Endodermal cell (in vitro differentiated cells): ENCODE measurements at regions not wholly inside any gene's neighbourhood (a gene's known extent, or its start where the extent isn't known, plus 50 kb on each side); places are given as distances from the start of the nearest gene placed in this dataset.

Experiments
- DNase-seq: peaks from one replicate; pipeline ENCODE4 v3.0.0-alpha.2; 2017
- H3K27ac ChIP-seq: 2 replicates; pipeline ENCODE4 v1.5.1; 2013; ENCODE audit warnings: mild to moderate bottlenecking, low read depth, low read length, moderate library complexity
- H3K27me3 ChIP-seq: 2 replicates; pipeline ENCODE4 v1.6.1; 2013; ENCODE audit warnings: mild to moderate bottlenecking, low read length, moderate library complexity; ENCODE audit not compliant: insufficient read depth, control insufficient read depth, poor library complexity, severe bottlenecking
- H3K36me3 ChIP-seq: 2 replicates; pipeline ENCODE4 v1.7.0; 2013; ENCODE audit warnings: mild to moderate bottlenecking, low read length, moderate library complexity; ENCODE audit not compliant: control insufficient read depth, insufficient read depth
- H3K4me1 ChIP-seq: one replicate; pipeline ENCODE4 v1.7.0; 2013; ENCODE audit warnings: low read length; ENCODE audit not compliant: control insufficient read depth, insufficient read depth
- H3K4me3 ChIP-seq: 2 replicates; pipeline ENCODE4 v1.5.1; 2013; ENCODE audit warnings: mild to moderate bottlenecking, low read length, moderate library complexity
- H3K9ac ChIP-seq: 2 replicates; pipeline ENCODE4 v1.6.1; 2013; ENCODE audit warnings: mild to moderate bottlenecking, low read length, moderate library complexity; ENCODE audit not compliant: poor library complexity, severe bottlenecking; ENCODE audit errors: extremely low read depth
- H3K9me3 ChIP-seq: 2 replicates; pipeline ENCODE4 v1.6.1; 2013; ENCODE audit warnings: mild to moderate bottlenecking, low read length, moderate library complexity; ENCODE audit not compliant: control insufficient read depth
- H3K27ac Mint-ChIP-seq: 2 replicates; pipeline ENCODE4 v1.8.0; 2020; ENCODE audit warnings: mixed read lengths
- H3K27me3 Mint-ChIP-seq: 2 replicates; pipeline ENCODE4 v1.8.0; 2021; ENCODE audit warnings: mild to moderate bottlenecking, mixed read lengths; ENCODE audit not compliant: insufficient read depth
- H3K36me3 Mint-ChIP-seq: 2 replicates; pipeline ENCODE4 v1.8.0; 2020; ENCODE audit warnings: low read depth, mixed read lengths
- H3K4me1 Mint-ChIP-seq: 2 replicates; pipeline ENCODE4 v1.8.0; 2020; ENCODE audit warnings: mixed read lengths
- H3K4me3 Mint-ChIP-seq: 2 replicates; pipeline ENCODE4 v1.8.0; 2020; ENCODE audit warnings: mild to moderate bottlenecking, moderate library complexity, mixed read lengths
- H3K9me3 Mint-ChIP-seq: 2 replicates; pipeline ENCODE4 v1.8.0; 2020; ENCODE audit warnings: mild to moderate bottlenecking, mixed read lengths
- CTCF ChIP-seq: fragments of 200-600 bp; sonication (generic); conservative IDR thresholded peaks from 2 replicates; pipeline ENCODE4 v1.5.0; 2021; ENCODE audit warnings: antibody characterized with exemption, mild to moderate bottlenecking
- WGBS, 2 experiments: methylation state at CpG; one replicate each; pipeline versions ENCODE4 v1.1.5 to v1.1.7; 2013; ENCODE audit warnings: missing lambda C conversion rate in 2 of 2, mixed read lengths in 1 of 2; ENCODE audit not compliant: insufficient coverage in 1 of 2, insufficient read length in 1 of 2; 5-methylcytosine and 5-hydroxymethylcytosine counted together

GRCh38 chr12:43120150-43120549 lies 431.9 kb downstream of the ADAMTS20 start:
- 96 to 100% methylated on average over 1 of the region's 1 CpG for WGBS, 2 experiments

GRCh38 chr12:43118881-43119280 lies 433.1 kb downstream of the ADAMTS20 start:
- no peaks in the 10 kb centered on the region for H3K36me3 Mint-ChIP-seq
- no peak overlapping the region for H3K27ac Mint-ChIP-seq
- no peak overlapping the region for H3K4me3 Mint-ChIP-seq
- Histone ChIP-seq H3K36me3 (peaks cover 5% of the 10 kb centered on the region), H3K4me1 (peaks cover 6% of the 10 kb centered on the region), H3K4me3 (no peak overlapping the region), H3K27ac (no peak overlapping the region), H3K9me3 (no peaks in the 10 kb centered on the region), H3K9ac (no peak overlapping the region), H3K27me3 (no peaks in the 10 kb centered on the region)
- no peak for TF ChIP-seq CTCF
- peaks cover 7% of the 10 kb centered on the region for H3K4me1 Mint-ChIP-seq
- H3K27me3 Mint-ChIP-seq = no peaks in the 10 kb centered on the region
- H3K9me3 Mint-ChIP-seq = no peaks in the 10 kb centered on the region
- no peak for DNase-seq

More at GRCh38 chr12:43120150-43120549, 431.9 kb downstream of the ADAMTS20 start:
- Histone ChIP-seq H3K9me3 (no peaks in the 10 kb centered on the region), H3K4me3 (no peak overlapping the region), H3K36me3 (peaks cover 5% of the 10 kb centered on the region), H3K27me3 (no peaks in the 10 kb centered on the region), H3K4me1 (peaks cover 6% of the 10 kb centered on the region), H3K27ac (no peak overlapping the region), H3K9ac (no peak overlapping the region)
- Mint-ChIP-seq H3K9me3 (no peaks in the 10 kb centered on the region), H3K27me3 (no peaks in the 10 kb centered on the region), H3K27ac (no peak overlapping the region), H3K4me3 (no peak overlapping the region), H3K4me1 (peaks cover 7% of the 10 kb centered on the region), H3K36me3 (no peaks in the 10 kb centered on the region)
- no peak for TF ChIP-seq CTCF
- no peak for DNase-seq

GRCh38 chr12:43118234-43118633 lies 433.8 kb downstream of the ADAMTS20 start:
- no peak overlapping the region for H3K27ac Mint-ChIP-seq
- H3K4me1 Mint-ChIP-seq = peaks cover 7% of the 10 kb centered on the region
- TF ChIP-seq CTCF = no peak

More at GRCh38 chr12:43118234-43118633, 433.8 kb downstream of the ADAMTS20 start:
- Mint-ChIP-seq H3K36me3 (no peaks in the 10 kb centered on the region), H3K4me3 (no peak overlapping the region), H3K27me3 (no peaks in the 10 kb centered on the region), H3K9me3 (no peaks in the 10 kb centered on the region)
- no peaks in the 10 kb centered on the region for H3K27me3 ChIP-seq
- H3K36me3 ChIP-seq = peaks cover 5% of the 10 kb centered on the region
- peaks cover 6% of the 10 kb centered on the region for H3K4me1 ChIP-seq
- no peak for DNase-seq
- no peaks in the 10 kb centered on the region for H3K9me3 ChIP-seq
- no peak overlapping the region for H3K4me3 ChIP-seq
- H3K9ac ChIP-seq = no peak overlapping the region
- no peak overlapping the region for H3K27ac ChIP-seq
